Neutrophil (primary cell): ENCODE measurements at regions not wholly inside any gene's neighbourhood (a gene's known extent, or its start where the extent isn't known, plus 50 kb on each side); places are given as distances from the start of the nearest gene placed in this dataset.

ENCODE experiments used
- H3K27ac ChIP-seq: fragments of 200-600 bp; sonication (generic); 2 replicates; pipeline ENCODE4 v1.5.1; 2016; ENCODE audit warnings: mild to moderate bottlenecking, moderate library complexity
- H3K27me3 ChIP-seq: fragments of 200-600 bp; sonication (generic); 2 replicates; pipeline ENCODE4 v1.6.0; 2016; ENCODE audit warnings: mild to moderate bottlenecking
- H3K36me3 ChIP-seq: fragments of 200-600 bp; sonication (generic); 2 replicates; pipeline ENCODE4 v1.5.1; 2017
- H3K4me1 ChIP-seq, 2 experiments: fragments of 200-600 bp in 1 of 2; sonication (generic) in 1 of 2; 1 replicate in 1 of 2; 2 replicates in 1 of 2; pipeline versions ENCODE4 v1.5.1 to v1.6.1; 2013 to 2016; ENCODE audit warnings: low read depth in 1 of 2, low read length in 1 of 2, mild to moderate bottlenecking in 1 of 2, moderate library complexity in 1 of 2; ENCODE audit not compliant: control insufficient read depth in 1 of 2, insufficient read depth in 1 of 2
- H3K4me3 ChIP-seq, 2 experiments: fragments of 200-600 bp in 1 of 2; sonication (generic) in 1 of 2; 1 replicate in 1 of 2; 2 replicates in 1 of 2; pipeline ENCODE4 v1.5.1; 2013 to 2016; ENCODE audit warnings: low read depth in 1 of 2, low read length in 1 of 2, mild to moderate bottlenecking in 1 of 2, moderate library complexity in 1 of 2
- H3K9me3 ChIP-seq: fragments of 200-600 bp; sonication (generic); 2 replicates; pipeline ENCODE4 v1.5.1; 2016
- TF ChIP-seq, protein P1 (sequence below): fragments of 200-600 bp; sonication (generic); IDR thresholded peaks from 2 replicates; pipeline ENCODE4 v1.5.1; 2016; ENCODE audit warnings: antibody characterized with exemption

DNA sequence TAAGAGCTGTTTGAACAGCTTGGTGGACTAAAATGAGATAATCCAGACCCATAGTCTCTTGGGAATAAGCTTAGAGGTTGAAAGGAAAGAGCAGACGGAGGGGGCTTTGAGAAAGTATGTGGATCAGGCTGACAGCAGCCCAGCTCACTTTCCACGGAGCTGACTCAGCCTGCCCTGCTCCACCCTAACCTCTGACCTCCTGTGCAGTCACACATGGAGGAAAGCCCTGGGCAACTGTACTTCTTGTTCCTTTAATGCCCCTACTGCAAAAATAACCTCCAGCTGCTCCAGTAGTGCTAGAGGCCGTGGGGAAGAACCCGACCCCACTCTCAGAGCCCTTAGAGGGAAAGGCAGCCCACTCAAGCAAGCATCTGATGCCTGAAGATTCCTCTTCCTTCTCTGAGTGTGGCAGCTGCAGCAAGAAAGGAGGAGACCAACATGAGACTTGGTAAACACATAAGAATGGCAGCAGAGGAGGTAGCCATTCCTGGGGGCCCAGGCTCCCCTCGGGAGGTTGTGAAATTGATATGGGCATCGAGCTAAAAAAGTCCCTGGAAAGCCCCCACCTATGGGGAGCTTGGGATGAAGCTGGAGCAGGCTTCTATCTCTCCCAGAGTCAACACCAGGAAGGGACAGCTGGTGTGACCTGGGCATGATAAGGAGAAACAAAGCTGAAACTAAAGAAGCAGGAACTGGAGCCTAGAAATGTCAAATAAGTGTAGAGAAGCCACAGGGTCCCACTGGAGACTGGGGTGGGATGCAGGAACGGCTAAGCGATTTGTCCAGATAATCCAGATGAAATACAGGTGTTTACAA lies 204.3 kb downstream of the PIK3R1 start:
- TF ChIP-seq, protein P1, sequence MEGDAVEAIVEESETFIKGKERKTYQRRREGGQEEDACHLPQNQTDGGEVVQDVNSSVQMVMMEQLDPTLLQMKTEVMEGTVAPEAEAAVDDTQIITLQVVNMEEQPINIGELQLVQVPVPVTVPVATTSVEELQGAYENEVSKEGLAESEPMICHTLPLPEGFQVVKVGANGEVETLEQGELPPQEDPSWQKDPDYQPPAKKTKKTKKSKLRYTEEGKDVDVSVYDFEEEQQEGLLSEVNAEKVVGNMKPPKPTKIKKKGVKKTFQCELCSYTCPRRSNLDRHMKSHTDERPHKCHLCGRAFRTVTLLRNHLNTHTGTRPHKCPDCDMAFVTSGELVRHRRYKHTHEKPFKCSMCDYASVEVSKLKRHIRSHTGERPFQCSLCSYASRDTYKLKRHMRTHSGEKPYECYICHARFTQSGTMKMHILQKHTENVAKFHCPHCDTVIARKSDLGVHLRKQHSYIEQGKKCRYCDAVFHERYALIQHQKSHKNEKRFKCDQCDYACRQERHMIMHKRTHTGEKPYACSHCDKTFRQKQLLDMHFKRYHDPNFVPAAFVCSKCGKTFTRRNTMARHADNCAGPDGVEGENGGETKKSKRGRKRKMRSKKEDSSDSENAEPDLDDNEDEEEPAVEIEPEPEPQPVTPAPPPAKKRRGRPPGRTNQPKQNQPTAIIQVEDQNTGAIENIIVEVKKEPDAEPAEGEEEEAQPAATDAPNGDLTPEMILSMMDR: no peak
- no peak overlapping the region for H3K27ac ChIP-seq
- no peaks in the 10 kb centered on the region for H3K36me3 ChIP-seq
- H3K4me3 ChIP-seq: no peak overlapping the region
- no peaks in the 10 kb centered on the region for H3K9me3 ChIP-seq
- no peaks in the 10 kb centered on the region for H3K27me3 ChIP-seq
- peaks cover 0 to 3% of the 10 kb centered on the region in 2 experiments for H3K4me1 ChIP-seq

DNA sequence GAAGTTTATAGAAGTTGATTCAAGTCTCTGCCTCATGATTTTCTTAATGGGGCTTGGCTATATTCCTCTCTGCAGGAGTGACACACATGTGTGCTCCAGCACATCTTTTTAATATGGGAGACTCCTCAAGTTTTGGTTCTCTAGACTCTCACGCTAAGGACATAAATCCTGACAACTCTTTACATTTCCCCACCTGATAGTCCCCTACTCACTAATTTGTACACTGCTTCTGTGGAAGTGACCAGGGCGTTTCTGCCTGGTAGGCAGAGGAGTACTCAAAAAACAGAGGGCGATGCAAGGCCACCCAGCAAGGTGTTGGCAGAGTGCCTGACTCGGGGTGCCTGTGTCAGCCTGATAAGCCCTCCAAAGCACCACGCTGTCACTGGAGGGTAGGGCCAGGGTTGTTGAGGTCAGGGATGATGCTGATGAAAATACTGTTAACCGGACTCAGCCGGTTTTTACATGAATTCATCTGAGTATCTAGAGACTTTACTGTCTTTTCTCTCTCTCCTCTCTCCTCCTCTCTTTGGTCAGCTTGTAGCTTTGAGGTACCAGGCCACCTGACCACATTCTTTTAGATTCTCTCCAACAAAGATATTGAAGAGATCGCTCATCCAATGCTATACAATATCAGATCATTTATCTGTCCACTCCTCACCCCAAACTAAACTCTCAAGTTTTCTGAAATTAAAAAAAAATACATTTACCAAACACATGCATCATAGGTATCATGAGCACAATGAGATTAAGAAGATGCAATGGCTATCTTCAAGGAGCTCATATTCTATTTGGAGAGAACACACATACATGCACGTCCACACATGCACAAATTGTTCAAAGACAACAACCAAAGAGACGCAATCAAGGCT lies 205.2 kb downstream of the PIK3R1 start:
- no peak overlapping the region for H3K27ac ChIP-seq
- H3K4me1 ChIP-seq: no peaks in the 10 kb centered on the region
- no peaks in the 10 kb centered on the region for H3K36me3 ChIP-seq
- TF ChIP-seq, protein P1: no peak
- no peaks in the 10 kb centered on the region for H3K27me3 ChIP-seq
- no peaks in the 10 kb centered on the region for H3K9me3 ChIP-seq
- no peak overlapping the region for H3K4me3 ChIP-seq

DNA sequence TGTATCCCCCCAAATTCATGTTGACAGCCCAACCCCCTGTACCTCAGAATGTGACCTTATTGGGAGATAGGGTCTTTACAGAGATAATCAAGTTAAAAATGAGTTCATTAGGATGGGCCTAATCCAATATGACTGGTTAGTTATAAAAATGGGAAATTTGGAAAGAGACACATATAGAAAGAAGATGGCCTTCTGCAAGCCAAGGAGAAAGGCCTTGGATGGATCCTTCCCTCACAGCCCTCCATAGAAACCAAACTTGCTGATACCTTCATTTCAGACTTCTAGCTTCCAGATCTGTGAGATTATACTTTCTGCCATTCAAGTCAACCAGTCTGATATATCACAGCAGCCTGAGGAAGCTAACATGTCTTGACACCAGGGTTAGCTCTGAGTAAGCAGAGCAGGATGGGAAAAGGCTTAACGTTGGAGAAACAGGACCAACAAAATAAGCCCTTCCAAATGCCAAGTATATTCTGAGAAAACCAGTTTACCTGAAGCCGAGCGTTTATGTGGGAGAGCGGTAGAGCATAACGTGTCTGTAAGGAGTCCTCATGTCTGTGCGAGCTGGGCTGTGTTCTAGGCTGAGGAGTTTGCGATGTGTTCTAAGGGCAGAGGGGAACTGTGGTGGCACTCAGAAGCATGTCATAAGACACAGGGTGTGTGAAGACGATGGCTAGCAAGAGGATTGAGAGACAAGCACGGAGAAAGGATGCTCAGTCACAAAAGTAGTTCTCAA lies 206.1 kb downstream of the PIK3R1 start:
- Histone ChIP-seq H3K36me3 (no peaks in the 10 kb centered on the region), H3K9me3 (no peaks in the 10 kb centered on the region), H3K27ac (no peak overlapping the region), H3K4me3 (no peak overlapping the region), H3K27me3 (no peaks in the 10 kb centered on the region), H3K4me1 (no peaks in the 10 kb centered on the region)
- TF ChIP-seq, protein P1: no peak

DNA sequence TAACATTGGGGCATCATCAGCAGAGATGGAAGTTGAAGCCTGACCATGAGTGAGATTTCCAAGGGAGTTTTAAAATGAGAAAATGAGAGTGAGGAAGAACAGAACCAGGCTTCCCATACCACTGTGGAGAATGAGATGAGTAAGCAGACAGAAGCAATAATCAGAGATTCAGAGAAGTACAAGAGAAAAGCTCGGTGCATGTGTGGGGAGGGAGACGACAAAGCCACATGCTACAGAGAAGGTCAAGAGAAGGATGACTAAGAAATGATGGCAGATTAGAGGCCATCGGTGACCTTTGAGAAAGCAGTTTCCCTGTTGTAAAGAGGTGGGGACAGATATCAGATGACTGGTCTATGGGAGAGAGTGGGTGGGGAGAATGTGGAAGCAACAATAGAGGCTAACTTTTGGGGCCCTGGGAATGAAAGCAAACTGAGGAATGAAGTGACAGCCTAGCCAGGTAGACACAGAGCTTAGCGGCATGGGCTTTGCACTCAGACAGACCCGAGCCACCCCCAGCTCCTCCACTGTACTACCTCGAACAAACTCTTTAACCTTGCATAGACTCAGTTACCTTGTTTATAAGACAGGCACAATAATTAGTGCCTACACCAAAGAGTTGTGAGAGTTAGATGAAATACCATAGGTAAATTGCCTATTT lies 207.7 kb downstream of the PIK3R1 start:
- no peaks in the 10 kb centered on the region for H3K9me3 ChIP-seq
- TF ChIP-seq, protein P1: no peak
- no peaks in the 10 kb centered on the region for H3K36me3 ChIP-seq
- H3K27ac ChIP-seq: no peak overlapping the region
- H3K4me1 ChIP-seq: no peaks in the 10 kb centered on the region
- H3K27me3 ChIP-seq: no peaks in the 10 kb centered on the region
- no peak overlapping the region for H3K4me3 ChIP-seq
